IMR-90 (cell line): ENCODE measurements at regions not wholly inside any gene's neighbourhood (a gene's known extent, or its start where the extent isn't known, plus 50 kb on each side); places are given as distances from the start of the nearest gene placed in this dataset.

Experiments
- ATAC-seq: fragments of 200-7000 bp; cut with Tn5 transposase; 2 replicates; pipeline ENCODE4 v1.9.1; 2020; ENCODE audit warnings: low read depth, mild to moderate bottlenecking, moderate library complexity
- BruUV-seq: library from RNA; stranded (reverse); fragments of 400-500 nt; replicated peaks from 2 replicates; lab custom pipeline; 2021; lab: Mats Ljungman, UMichigan
- CTCF ChIA-PET: fragments of 300-600 bp; formaldehyde crosslinking; extraction: SDS; loops from one replicate; lab custom pipeline; 2021; ENCODE audit warnings: antibody characterized with exemption; lab: Yijun Ruan, JAX
- POLR2A ChIA-PET: fragments of 300-600 bp; sonication (Branson Sonifier 250); formaldehyde crosslinking; loops from one replicate; lab custom pipeline; 2022; ENCODE audit warnings: antibody characterized with exemption; ENCODE audit not compliant: unreplicated experiment; lab: Charles Lee
- DNase-seq: peaks from one replicate; pipeline ENCODE4 v3.0.0; 2013
- H2AFZ ChIP-seq: replicated peaks from 2 replicates; pipeline ENCODE3; 2013; ENCODE audit warnings: low read length, mild to moderate bottlenecking; ENCODE audit not compliant: poor library complexity
- H2AK5ac ChIP-seq: 2 replicates; pipeline ENCODE4 v1.6.1; 2013; ENCODE audit warnings: low read depth, low read length, inconsistent platforms
- H2AK9ac ChIP-seq: replicated peaks from 2 replicates; pipeline ENCODE3; 2013; ENCODE audit warnings: mild to moderate bottlenecking, low read depth, low read length, moderate library complexity; ENCODE audit not compliant: poor library complexity
- H2BK120ac ChIP-seq: 2 replicates; pipeline ENCODE4 v1.6.1; 2013; ENCODE audit warnings: low read depth, low read length, inconsistent platforms
- H2BK15ac ChIP-seq: 3 replicates; pipeline ENCODE4 v1.6.1; 2013; ENCODE audit warnings: low read depth, low read length, inconsistent platforms
- H2BK20ac ChIP-seq: 2 replicates; pipeline ENCODE4 v1.6.1; 2013; ENCODE audit warnings: low read depth, mild to moderate bottlenecking, inconsistent platforms, low read length, moderate library complexity
- H2BK5ac ChIP-seq: 2 replicates; pipeline ENCODE4 v1.6.1; 2013; ENCODE audit warnings: mild to moderate bottlenecking, low read depth, low read length, inconsistent platforms; ENCODE audit not compliant: poor library complexity, severe bottlenecking
- H3K14ac ChIP-seq: replicated peaks from 2 replicates; pipeline ENCODE4 v1.6.1; 2013; ENCODE audit warnings: low read depth, low read length, inconsistent platforms
- H3K18ac ChIP-seq: 2 replicates; pipeline ENCODE4 v1.6.1; 2013; ENCODE audit warnings: low read depth, low read length, control low read depth
- H3K23ac ChIP-seq: 2 replicates; pipeline ENCODE4 v1.6.1; 2013; ENCODE audit warnings: low read depth, low read length, inconsistent platforms
- H3K27ac ChIP-seq: 2 replicates; pipeline ENCODE4 v1.5.1; 2013; ENCODE audit warnings: mild to moderate bottlenecking, control low read depth, low read length; ENCODE audit not compliant: insufficient read depth
- H3K27me3 ChIP-seq: 2 replicates; pipeline ENCODE4 v1.6.1; 2013; ENCODE audit warnings: low read length; ENCODE audit not compliant: control insufficient read depth, insufficient read depth
- H3K36me3 ChIP-seq: 2 replicates; pipeline ENCODE4 v1.6.1; 2013; ENCODE audit warnings: low read length, mixed read lengths; ENCODE audit not compliant: control insufficient read depth, insufficient read depth
- H3K4ac ChIP-seq: 2 replicates; pipeline ENCODE4 v1.6.1; 2013; ENCODE audit warnings: low read depth, low read length, inconsistent platforms
- H3K4me1 ChIP-seq: 2 replicates; pipeline ENCODE4 v1.6.1; 2013; ENCODE audit warnings: low read length, mixed read lengths; ENCODE audit not compliant: control insufficient read depth, insufficient read depth
- H3K4me2 ChIP-seq: 2 replicates; pipeline ENCODE4 v1.6.1; 2013; ENCODE audit warnings: low read depth, mild to moderate bottlenecking, control low read depth, low read length, moderate library complexity
- H3K4me3 ChIP-seq: 2 replicates; pipeline ENCODE4 v1.5.1; 2013; ENCODE audit warnings: low read depth, mild to moderate bottlenecking, control low read depth, low read length, moderate library complexity; ENCODE audit not compliant: insufficient read depth
- H3K56ac ChIP-seq: 2 replicates; pipeline ENCODE4 v1.6.1; 2013; ENCODE audit warnings: low read length, inconsistent platforms; ENCODE audit not compliant: insufficient read depth; ENCODE audit errors: extremely low read depth
- H3K79me1 ChIP-seq, 2 experiments: 2 replicates each; pipeline ENCODE4 v1.6.1; 2013; ENCODE audit warnings: low read length in 2 of 2, inconsistent platforms in 1 of 2, low read depth in 1 of 2
- H3K9ac ChIP-seq: 2 replicates; pipeline ENCODE4 v1.6.1; 2013; ENCODE audit warnings: low read depth, low read length, control low read depth
- H3K9me1 ChIP-seq: 2 replicates; pipeline ENCODE4 v1.6.1; 2013; ENCODE audit warnings: low read length, inconsistent platforms; ENCODE audit not compliant: insufficient read depth
- H3K9me3 ChIP-seq: 2 replicates; pipeline ENCODE4 v1.6.1; 2013; ENCODE audit warnings: low read length; ENCODE audit not compliant: control insufficient read depth, insufficient read depth
- H4K20me1 ChIP-seq: 2 replicates; pipeline ENCODE4 v1.6.1; 2013; ENCODE audit warnings: low read length, inconsistent platforms; ENCODE audit not compliant: insufficient read depth
- H4K5ac ChIP-seq: 2 replicates; pipeline ENCODE4 v1.6.1; 2013; ENCODE audit warnings: mild to moderate bottlenecking, low read depth, low read length, control low read depth
- H4K8ac ChIP-seq, 2 experiments: 2 replicates each; pipeline ENCODE4 v1.6.1; 2013; ENCODE audit warnings: low read depth in 2 of 2, low read length in 2 of 2, control low read depth in 1 of 2, inconsistent platforms in 1 of 2
- H4K91ac ChIP-seq: 2 replicates; pipeline ENCODE4 v1.6.1; 2013; ENCODE audit warnings: low read depth, low read length, inconsistent platforms; ENCODE audit not compliant: insufficient read depth
- CEBPB ChIP-seq: IDR thresholded peaks from 2 replicates; pipeline ENCODE4 v1.6.1; 2012; ENCODE audit warnings: low read depth, low read length, improper control_type of control experiment
- MAFK ChIP-seq: IDR thresholded peaks from 2 replicates; pipeline ENCODE4 v1.6.1; 2012; ENCODE audit warnings: low read depth, low read length, improper control_type of control experiment
- NFE2L2 ChIP-seq: fragments of 150-350 bp; IDR thresholded peaks from 2 replicates; pipeline ENCODE4 v1.6.1; 2016; ENCODE audit warnings: low read depth, mild to moderate bottlenecking, low read length
- POLR2A ChIP-seq: IDR thresholded peaks from 2 replicates; pipeline ENCODE4 v1.6.1; 2012; ENCODE audit warnings: mild to moderate bottlenecking, low read depth, low read length
- RAD21 ChIP-seq: IDR thresholded peaks from 2 replicates; pipeline ENCODE4 v1.6.1; 2012; ENCODE audit warnings: low read length, improper control_type of control experiment
- RCOR1 ChIP-seq: IDR thresholded peaks from 2 replicates; pipeline ENCODE4 v1.6.1; 2012; ENCODE audit warnings: mild to moderate bottlenecking, low read length, improper control_type of control experiment; ENCODE audit not compliant: insufficient replicate concordance
- SMC3 ChIP-seq: fragments of 150-350 bp; IDR thresholded peaks from 2 replicates; pipeline ENCODE4 v1.6.1; 2016; ENCODE audit warnings: low read depth, mild to moderate bottlenecking, antibody characterized with exemption, low read length, moderate library complexity
- WGBS, 2 experiments: methylation state at CpG; one replicate each; pipeline versions ENCODE4 v1.1.5 to v1.1.7; 2013; ENCODE audit warnings: missing lambda C conversion rate in 2 of 2; ENCODE audit not compliant: insufficient read length in 1 of 2; ENCODE audit errors: extremely low coverage in 2 of 2; 5-methylcytosine and 5-hydroxymethylcytosine counted together
- dilution Hi-C: fragments of 300-500 bp; cut with HindIII; formaldehyde crosslinking; loops from one replicate; pipeline ENCODE4 v1.14.3; 2018; ENCODE audit warnings: low sequenced_read_pairs; ENCODE audit not compliant: unreplicated experiment
- in situ Hi-C: fragments of 300-500 bp; cut with MboI; formaldehyde crosslinking; loops from 3 replicates; pipeline ENCODE4 v1.14.3; 2019; ENCODE audit warnings: low sequenced_read_pairs, inconsistent platforms, mixed read lengths
- intact Hi-C: fragments of 100-400 bp; cut with micrococcal nuclease; formaldehyde crosslinking; loops from 2 replicates; pipeline ENCODE4 v1.10.0; 2022
- TF ChIP-seq, protein P1 (sequence below): fragments of 150-350 bp; IDR thresholded peaks from 2 replicates; pipeline ENCODE4 v1.6.1; 2017; ENCODE audit warnings: mild to moderate bottlenecking, antibody characterized with exemption, low read length, low read depth
- TF ChIP-seq, protein P2 (sequence below): conservative IDR thresholded peaks from 2 replicates; pipeline ENCODE4 v1.5.1; 2012; ENCODE audit warnings: mild to moderate bottlenecking, low read depth, low read length, improper control_type of control experiment

GRCh38 chr9:87007711-87008366 lies 60.5 kb upstream of the GAS1 start:
- no peak overlapping the region for H3K23ac ChIP-seq
- no CpG with 5 or more reads among the region's 4 CpGs for WGBS, 2 experiments
- H3K9ac ChIP-seq: no peak overlapping the region
- no peak overlapping the region for H4K8ac ChIP-seq
- no peak overlapping the region for H3K4me2 ChIP-seq
- no peak overlapping the region for H3K14ac ChIP-seq
- intact Hi-C loops: no loop called here
- TF ChIP-seq, protein P1, sequence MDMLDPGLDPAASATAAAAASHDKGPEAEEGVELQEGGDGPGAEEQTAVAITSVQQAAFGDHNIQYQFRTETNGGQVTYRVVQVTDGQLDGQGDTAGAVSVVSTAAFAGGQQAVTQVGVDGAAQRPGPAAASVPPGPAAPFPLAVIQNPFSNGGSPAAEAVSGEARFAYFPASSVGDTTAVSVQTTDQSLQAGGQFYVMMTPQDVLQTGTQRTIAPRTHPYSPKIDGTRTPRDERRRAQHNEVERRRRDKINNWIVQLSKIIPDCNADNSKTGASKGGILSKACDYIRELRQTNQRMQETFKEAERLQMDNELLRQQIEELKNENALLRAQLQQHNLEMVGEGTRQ: no peak
- TF ChIP-seq, protein P2, sequence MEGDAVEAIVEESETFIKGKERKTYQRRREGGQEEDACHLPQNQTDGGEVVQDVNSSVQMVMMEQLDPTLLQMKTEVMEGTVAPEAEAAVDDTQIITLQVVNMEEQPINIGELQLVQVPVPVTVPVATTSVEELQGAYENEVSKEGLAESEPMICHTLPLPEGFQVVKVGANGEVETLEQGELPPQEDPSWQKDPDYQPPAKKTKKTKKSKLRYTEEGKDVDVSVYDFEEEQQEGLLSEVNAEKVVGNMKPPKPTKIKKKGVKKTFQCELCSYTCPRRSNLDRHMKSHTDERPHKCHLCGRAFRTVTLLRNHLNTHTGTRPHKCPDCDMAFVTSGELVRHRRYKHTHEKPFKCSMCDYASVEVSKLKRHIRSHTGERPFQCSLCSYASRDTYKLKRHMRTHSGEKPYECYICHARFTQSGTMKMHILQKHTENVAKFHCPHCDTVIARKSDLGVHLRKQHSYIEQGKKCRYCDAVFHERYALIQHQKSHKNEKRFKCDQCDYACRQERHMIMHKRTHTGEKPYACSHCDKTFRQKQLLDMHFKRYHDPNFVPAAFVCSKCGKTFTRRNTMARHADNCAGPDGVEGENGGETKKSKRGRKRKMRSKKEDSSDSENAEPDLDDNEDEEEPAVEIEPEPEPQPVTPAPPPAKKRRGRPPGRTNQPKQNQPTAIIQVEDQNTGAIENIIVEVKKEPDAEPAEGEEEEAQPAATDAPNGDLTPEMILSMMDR: no peak
- no peak for TF ChIP-seq RAD21
- no peak for TF ChIP-seq NFE2L2
- no peak for TF ChIP-seq POLR2A
- no peak for TF ChIP-seq CEBPB
- TF ChIP-seq SMC3: no peak
- no peak for TF ChIP-seq MAFK
- TF ChIP-seq RCOR1: no peak
- no peaks in the 10 kb centered on the region for H4K20me1 ChIP-seq
- no peak overlapping the region for H2AK9ac ChIP-seq
- H3K56ac ChIP-seq: no peak overlapping the region
- no peaks in the 10 kb centered on the region for H3K36me3 ChIP-seq
- BruUV-seq: no TSS peak
- H2AFZ ChIP-seq: no peak overlapping the region
- H4K91ac ChIP-seq: no peak overlapping the region
- in situ Hi-C loops: no loop called here
- peak; percentile 42 for ATAC-seq
- no peak overlapping the region for H2BK20ac ChIP-seq
- H3K9me3 ChIP-seq: no peaks in the 10 kb centered on the region
- peaks cover 4% of the 10 kb centered on the region; the same call in 1 of the 2 replicates for H3K4me1 ChIP-seq
- H2BK15ac ChIP-seq: no peak overlapping the region
- H3K4ac ChIP-seq: no peak overlapping the region
- no peaks in the 10 kb centered on the region for H3K79me1 ChIP-seq
- H3K18ac ChIP-seq: no peak overlapping the region
- CTCF ChIA-PET: no interaction called here
- no peaks in the 10 kb centered on the region for H3K9me1 ChIP-seq
- peak; percentile 25 for DNase-seq
- H3K27me3 ChIP-seq: peaks cover 3% of the 10 kb centered on the region; the same call in 1 of the 2 replicates
- H2AK5ac ChIP-seq: no peak overlapping the region
- no peak overlapping the region for H2BK120ac ChIP-seq
- POLR2A ChIA-PET: no interaction called here
- no peak overlapping the region for H3K27ac ChIP-seq
- H3K4me3 ChIP-seq: no peak overlapping the region
- H2BK5ac ChIP-seq: no peak overlapping the region
- H4K5ac ChIP-seq: no peak overlapping the region
- dilution Hi-C loops: no loop called here
